GM12878 (cell line): ENCODE measurements at regions not wholly inside any gene's neighbourhood (a gene's known extent, or its start where the extent isn't known, plus 50 kb on each side); places are given as distances from the start of the nearest gene placed in this dataset.

ENCODE experiments used
- ATAC-seq: fragments of 200-7000 bp; cut with Tn5 transposase; 3 replicates; pipeline ENCODE4 v1.9.1; 2020; ENCODE audit warnings: mild to moderate bottlenecking, moderate library complexity
- BruUV-seq: library from RNA; stranded (reverse); fragments of 400-500 nt; replicated peaks from 2 replicates; lab custom pipeline; 2021; lab: Mats Ljungman, UMichigan
- CTCF ChIA-PET: fragments of 300-600 bp; sonication (Branson Sonifier 250); formaldehyde crosslinking; extraction: SDS; loops from one replicate; lab custom pipeline; 2021; ENCODE audit warnings: inconsistent platforms; lab: Yijun Ruan, JAX
- POLR2A ChIA-PET: fragments of 350-600 bp; formaldehyde crosslinking; extraction: SDS; loops from one replicate; lab custom pipeline; 2021; ENCODE audit warnings: inconsistent platforms; lab: Charles Lee
- RAD21 ChIA-PET: fragments of 300-600 bp; sonication (Branson Sonifier 250); formaldehyde crosslinking; loops from one replicate; lab custom pipeline; 2023; ENCODE audit warnings: antibody characterized with exemption; ENCODE audit not compliant: unreplicated experiment; lab: Charles Lee
- SMC1A ChIA-PET: fragments of 300-600 bp; sonication (Branson Sonifier 250); formaldehyde crosslinking; loops from one replicate; lab custom pipeline; 2023; ENCODE audit not compliant: unreplicated experiment, uncharacterized antibody; lab: Charles Lee
- DNase-seq: peaks from one replicate; pipeline ENCODE4 v3.0.0-alpha.2; 2011; ENCODE audit warnings: low read depth, low spot score
- FAIRE-seq: peaks from 3 replicates; lab custom pipeline; 2011; peaks lifted over from hg19 to GRCh38; lab: Jason Lieb, UNC
- H2AFZ ChIP-seq: 2 replicates; pipeline ENCODE4 v1.6.0; 2011; ENCODE audit warnings: low read depth, low read length, control low read depth; ENCODE audit not compliant: control insufficient read depth
- H3K27ac ChIP-seq: 2 replicates; pipeline ENCODE4 v1.5.1; 2011; ENCODE audit warnings: control low read depth; ENCODE audit not compliant: control insufficient read depth, insufficient read depth
- H3K27me3 ChIP-seq, 2 experiments: replicated peaks in 1 of 2; 2 replicates each; pipeline versions ENCODE4 v1.6.0 to v1.6.1; 2011; ENCODE audit warnings: low read length in 1 of 2; ENCODE audit not compliant: control insufficient read depth in 2 of 2, insufficient read depth in 2 of 2
- H3K36me3 ChIP-seq, 2 experiments: 2 replicates each; pipeline ENCODE4 v1.5.1; 2011; ENCODE audit warnings: low read length in 1 of 2; ENCODE audit not compliant: control insufficient read depth in 2 of 2, insufficient read depth in 2 of 2
- H3K4me1 ChIP-seq: 2 replicates; pipeline ENCODE4 v1.6.1; 2011; ENCODE audit warnings: mild to moderate bottlenecking, low read length, moderate library complexity, mixed read lengths; ENCODE audit not compliant: control insufficient read depth, insufficient read depth
- H3K4me2 ChIP-seq: 2 replicates; pipeline ENCODE4 v1.6.0; 2011; ENCODE audit warnings: control low read depth; ENCODE audit not compliant: control insufficient read depth, insufficient read depth
- H3K4me3 ChIP-seq: fragments of 200-600 bp; sonication (generic); 2 replicates; pipeline ENCODE4 v1.5.1; 2016
- H3K79me2 ChIP-seq: 2 replicates; pipeline ENCODE4 v1.6.0; 2011; ENCODE audit warnings: low read length; ENCODE audit not compliant: control insufficient read depth, insufficient read depth
- H3K9ac ChIP-seq: 2 replicates; pipeline ENCODE4 v1.8.0; 2011; ENCODE audit warnings: low read length, control low read depth, mixed read lengths; ENCODE audit not compliant: control insufficient read depth, insufficient read depth
- H3K9me3 ChIP-seq: replicated peaks from 3 replicates; pipeline ENCODE4 v1.5.1; 2011; ENCODE audit warnings: mild to moderate bottlenecking, low read length; ENCODE audit not compliant: control insufficient read depth, insufficient read depth
- H4K20me1 ChIP-seq: 2 replicates; pipeline ENCODE4 v1.6.0; 2011; ENCODE audit not compliant: control insufficient read depth, insufficient read depth
- CBX5 ChIP-seq: sonication (generic); IDR thresholded peaks from 2 replicates; pipeline ENCODE4 v1.6.1; 2016; ENCODE audit warnings: low read depth, moderate library complexity, mild to moderate bottlenecking, inconsistent platforms
- CHD2 ChIP-seq: IDR thresholded peaks from 2 replicates; pipeline ENCODE4 v1.6.1; 2011; ENCODE audit warnings: low read depth, low read length, improper control_type of control experiment, borderline replicate concordance
- CHD4 ChIP-seq: fragments of 200-600 bp; sonication (generic); IDR thresholded peaks from 2 replicates; pipeline ENCODE4 v1.6.1; 2016; ENCODE audit warnings: mild to moderate bottlenecking
- EP300 ChIP-seq, 2 experiments: fragments of 150-350 bp in 1 of 2; IDR thresholded peaks; 2 replicates each; pipeline ENCODE4 v1.6.1; 2011 to 2012; ENCODE audit warnings: low read depth in 2 of 2, low read length in 2 of 2, borderline replicate concordance in 1 of 2, improper control_type of control experiment in 1 of 2, inconsistent platforms in 1 of 2; ENCODE audit not compliant: control insufficient read depth in 1 of 2
- FOS ChIP-seq: IDR thresholded peaks from 3 replicates; pipeline ENCODE4 v1.6.1; 2011; ENCODE audit warnings: borderline replicate concordance; ENCODE audit not compliant: insufficient read length; ENCODE audit errors: extremely low read depth
- GABPA ChIP-seq: IDR thresholded peaks from 2 replicates; pipeline ENCODE4 v1.6.1; 2014; ENCODE audit warnings: antibody characterized with exemption, low read depth, mild to moderate bottlenecking, inconsistent platforms
- IKZF1 ChIP-seq: fragments of 450-650 bp; conservative IDR thresholded peaks from 2 replicates; pipeline ENCODE4 v1.6.1; 2017; ENCODE audit warnings: antibody characterized with exemption, mild to moderate bottlenecking
- JUND ChIP-seq: IDR thresholded peaks from 2 replicates; pipeline ENCODE4 v1.6.1; 2012; ENCODE audit warnings: low read depth, mild to moderate bottlenecking, low read length, improper control_type of control experiment, moderate library complexity
- KLF5 ChIP-seq: fragments of 450-650 bp; IDR thresholded peaks from 2 replicates; pipeline ENCODE4 v1.6.1; 2014; ENCODE audit warnings: mild to moderate bottlenecking; ENCODE audit not compliant: partially characterized antibody
- NFXL1 ChIP-seq: fragments of 450-650 bp; IDR thresholded peaks from 2 replicates; pipeline ENCODE4 v1.6.1; 2017; ENCODE audit warnings: antibody characterized with exemption, mild to moderate bottlenecking, borderline replicate concordance
- NFYA ChIP-seq: IDR thresholded peaks from 2 replicates; pipeline ENCODE4 v1.6.1; 2011; ENCODE audit warnings: low read depth, mild to moderate bottlenecking, low read length, improper control_type of control experiment, borderline replicate concordance
- PBX3 ChIP-seq: IDR thresholded peaks from 2 replicates; pipeline ENCODE4 v1.6.1; 2011; ENCODE audit warnings: mild to moderate bottlenecking, low read depth, low read length, moderate library complexity; ENCODE audit not compliant: insufficient replicate concordance
- POLR2A ChIP-seq: IDR thresholded peaks from 2 replicates; pipeline ENCODE4 v1.6.1; 2011; ENCODE audit warnings: low read depth, mild to moderate bottlenecking, low read length
- RUNX3 ChIP-seq: IDR thresholded peaks from 2 replicates; pipeline ENCODE4 v1.6.1; 2012; ENCODE audit warnings: low read length, inconsistent platforms
- SIX5 ChIP-seq: IDR thresholded peaks from 2 replicates; pipeline ENCODE4 v1.6.1; 2011; ENCODE audit warnings: mild to moderate bottlenecking, low read depth, low read length, moderate library complexity; ENCODE audit not compliant: severe bottlenecking
- STAT1 ChIP-seq: fragments of 450-650 bp; conservative IDR thresholded peaks from 2 replicates; pipeline ENCODE4 v1.6.1; 2014; ENCODE audit warnings: antibody characterized with exemption, mild to moderate bottlenecking
- SUPT20H ChIP-seq: IDR thresholded peaks from 2 replicates; pipeline ENCODE4 v1.6.1; 2011; ENCODE audit warnings: low read depth, mild to moderate bottlenecking, low read length, moderate library complexity, borderline replicate concordance; ENCODE audit not compliant: control insufficient read depth
- WGBS: methylation state at CpG from one replicate; pipeline ENCODE4 v1.1.6; 2016; ENCODE audit warnings: low lambda C conversion rate; ENCODE audit not compliant: insufficient replicate concordance, insufficient coverage; ENCODE audit errors: missing lambda C conversion rate; 5-methylcytosine and 5-hydroxymethylcytosine counted together
- in situ Hi-C: fragments of 300-500 bp; cut with MboI; formaldehyde crosslinking; loops from 9 replicates; pipeline ENCODE4 v1.14.3; 2018; ENCODE audit warnings: mixed read lengths
- intact Hi-C: fragments of 100-400 bp; cut with micrococcal nuclease; formaldehyde crosslinking; loops from one replicate; pipeline ENCODE4 v1.14.2; 2022; ENCODE audit not compliant: unreplicated experiment
- TF ChIP-seq, protein P1 (sequence below): fragments of 150-350 bp; IDR thresholded peaks from 2 replicates; pipeline ENCODE4 v1.6.1; 2014; ENCODE audit warnings: mild to moderate bottlenecking, low read depth, low read length
- TF ChIP-seq, protein P2 (sequence below): fragments of 450-650 bp; IDR thresholded peaks from 2 replicates; pipeline ENCODE4 v1.6.1; 2017; ENCODE audit warnings: mild to moderate bottlenecking, low read depth, inconsistent platforms; ENCODE audit not compliant: poor library complexity, severe bottlenecking

- TF ChIP-seq NFXL1 (no peak), SIX5 (no peak)
- TF ChIP-seq, all 136 proteins: peak for 0
Observed at GRCh38 chr2:200171731-200172482, 134.6 kb upstream of the SPATS2L start (continued).

GRCh38 chr2:200172521-200172920, 134.0 kb upstream of the SPATS2L start:
- Histone ChIP-seq H2AFZ (no peak overlapping the region), H3K36me3 (no peaks in the 10 kb centered on the region), H3K4me3 (no peak overlapping the region), H3K9ac (no peak overlapping the region), H3K9me3 (no peaks in the 10 kb centered on the region), H4K20me1 (no peaks in the 10 kb centered on the region), H3K4me2 (no peak overlapping the region), H3K4me1 (no peaks in the 10 kb centered on the region), H3K27ac (no peak overlapping the region), H3K79me2 (no peaks in the 10 kb centered on the region), H3K27me3 (no peaks in the 10 kb centered on the region)
- FAIRE-seq: no peak
- ChIA-PET POLR2A (no interaction called here), SMC1A (no interaction called here), CTCF (no interaction called here), RAD21 (no interaction called here)
- no TSS peak for BruUV-seq
- no peak for ATAC-seq
- intact Hi-C loops: no loop called here
- no peak for DNase-seq
- in situ Hi-C loops: no loop called here
- 55% methylated on average over 1 of the region's 1 CpG for WGBS
- TF ChIP-seq, protein P1, sequence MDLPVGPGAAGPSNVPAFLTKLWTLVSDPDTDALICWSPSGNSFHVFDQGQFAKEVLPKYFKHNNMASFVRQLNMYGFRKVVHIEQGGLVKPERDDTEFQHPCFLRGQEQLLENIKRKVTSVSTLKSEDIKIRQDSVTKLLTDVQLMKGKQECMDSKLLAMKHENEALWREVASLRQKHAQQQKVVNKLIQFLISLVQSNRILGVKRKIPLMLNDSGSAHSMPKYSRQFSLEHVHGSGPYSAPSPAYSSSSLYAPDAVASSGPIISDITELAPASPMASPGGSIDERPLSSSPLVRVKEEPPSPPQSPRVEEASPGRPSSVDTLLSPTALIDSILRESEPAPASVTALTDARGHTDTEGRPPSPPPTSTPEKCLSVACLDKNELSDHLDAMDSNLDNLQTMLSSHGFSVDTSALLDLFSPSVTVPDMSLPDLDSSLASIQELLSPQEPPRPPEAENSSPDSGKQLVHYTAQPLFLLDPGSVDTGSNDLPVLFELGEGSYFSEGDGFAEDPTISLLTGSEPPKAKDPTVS: no peak
- TF ChIP-seq GABPA (no peak), SUPT20H (no peak), NFYA (no peak), CHD2 (no peak), FOS (no peak), EP300 (IDR thresholded peaks at IDR 0.05; ENCODE audit: borderline replicate concordance in 1 of 2, control insufficient read depth in 1 of 2, low read depth in 2 of 2, low read length in 2 of 2) (no peak), JUND (no peak), STAT1 (no peak), SIX5 (no peak), RUNX3 (no peak), IKZF1 (no peak), CHD4 (no peak), KLF5 (no peak), CBX5 (no peak), POLR2A (no peak), PBX3 (no peak)
- TF ChIP-seq, protein P2, sequence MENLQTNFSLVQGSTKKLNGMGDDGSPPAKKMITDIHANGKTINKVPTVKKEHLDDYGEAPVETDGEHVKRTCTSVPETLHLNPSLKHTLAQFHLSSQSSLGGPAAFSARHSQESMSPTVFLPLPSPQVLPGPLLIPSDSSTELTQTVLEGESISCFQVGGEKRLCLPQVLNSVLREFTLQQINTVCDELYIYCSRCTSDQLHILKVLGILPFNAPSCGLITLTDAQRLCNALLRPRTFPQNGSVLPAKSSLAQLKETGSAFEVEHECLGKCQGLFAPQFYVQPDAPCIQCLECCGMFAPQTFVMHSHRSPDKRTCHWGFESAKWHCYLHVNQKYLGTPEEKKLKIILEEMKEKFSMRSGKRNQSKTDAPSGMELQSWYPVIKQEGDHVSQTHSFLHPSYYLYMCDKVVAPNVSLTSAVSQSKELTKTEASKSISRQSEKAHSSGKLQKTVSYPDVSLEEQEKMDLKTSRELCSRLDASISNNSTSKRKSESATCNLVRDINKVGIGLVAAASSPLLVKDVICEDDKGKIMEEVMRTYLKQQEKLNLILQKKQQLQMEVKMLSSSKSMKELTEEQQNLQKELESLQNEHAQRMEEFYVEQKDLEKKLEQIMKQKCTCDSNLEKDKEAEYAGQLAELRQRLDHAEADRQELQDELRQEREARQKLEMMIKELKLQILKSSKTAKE: no peak
